Panc1 (cell line): ENCODE measurements at regions not wholly inside any gene's neighbourhood (a gene's known extent, or its start where the extent isn't known, plus 50 kb on each side); places are given as distances from the start of the nearest gene placed in this dataset.

Experiments
- ATAC-seq: fragments of 200-7000 bp; cut with Tn5 transposase; 2 replicates; pipeline ENCODE4 v1.9.1; 2020; ENCODE audit warnings: mild to moderate bottlenecking, moderate library complexity
- BruUV-seq: library from RNA; stranded (reverse); fragments of 400-500 nt; replicated peaks from 2 replicates; lab custom pipeline; 2021; lab: Mats Ljungman, UMichigan
- CTCF ChIA-PET: fragments of 300-600 bp; sonication (Branson Sonifier 250); formaldehyde crosslinking; loops from one replicate; lab custom pipeline; 2022; ENCODE audit warnings: antibody characterized with exemption; lab: Charles Lee
- POLR2A ChIA-PET: fragments of 300-600 bp; sonication (Branson Sonifier 250); formaldehyde crosslinking; loops from one replicate; lab custom pipeline; 2022; ENCODE audit warnings: antibody characterized with exemption; lab: Charles Lee
- DNase-seq: peaks from one replicate; pipeline ENCODE4 v3.0.0-alpha.2; 2010; ENCODE audit warnings: low read depth, low spot score
- H3K27ac ChIP-seq: 2 replicates; pipeline ENCODE4 v1.5.1; 2011; ENCODE audit warnings: mild to moderate bottlenecking, low read length, inconsistent platforms
- H3K27me3 ChIP-seq: fragments of 200-500 bp; sonication (Bioruptor generic); 2 replicates; pipeline ENCODE4 v1.6.0; 2014; ENCODE audit warnings: low read length, inconsistent platforms; ENCODE audit not compliant: control insufficient read depth, insufficient read depth
- H3K36me3 ChIP-seq: fragments of 200-500 bp; sonication (Bioruptor generic); 2 replicates; pipeline ENCODE4 v1.5.1; 2014; ENCODE audit warnings: inconsistent platforms, mild to moderate bottlenecking, low read length, moderate library complexity; ENCODE audit not compliant: control insufficient read depth, insufficient read depth
- H3K4me1 ChIP-seq: 2 replicates; pipeline ENCODE4 v1.5.1; 2011; ENCODE audit warnings: inconsistent platforms, mild to moderate bottlenecking, low read length, moderate library complexity; ENCODE audit not compliant: control insufficient read depth, insufficient read depth
- H3K4me3 ChIP-seq, 2 experiments: 2 replicates each; pipeline ENCODE4 v1.5.1; 2011 to 2012; ENCODE audit warnings: low read depth in 2 of 2, low read length in 2 of 2, mild to moderate bottlenecking in 2 of 2, inconsistent platforms in 1 of 2, moderate library complexity in 1 of 2
- H3K9me3 ChIP-seq: fragments of 200-500 bp; sonication (Bioruptor generic); 2 replicates; pipeline ENCODE4 v1.5.1; 2014; ENCODE audit warnings: low read depth, mild to moderate bottlenecking, inconsistent platforms, low read length, moderate library complexity; ENCODE audit not compliant: control insufficient read depth, insufficient read depth
- CTCF ChIP-seq: fragments of 450-650 bp; IDR thresholded peaks from 2 replicates; pipeline ENCODE4 v1.5.1; 2017; ENCODE audit warnings: mild to moderate bottlenecking
- POLR2AphosphoS5 ChIP-seq: IDR thresholded peaks from 2 replicates; pipeline ENCODE4 v1.6.1; 2012; ENCODE audit warnings: mild to moderate bottlenecking, low read depth, low read length, moderate library complexity
- REST ChIP-seq, 2 experiments: IDR thresholded peaks; 2 replicates each; pipeline ENCODE4 v1.6.1; 2011 to 2012; ENCODE audit warnings: low read depth in 2 of 2, control low read depth in 1 of 2, low read length in 1 of 2, mild to moderate bottlenecking in 1 of 2, moderate library complexity in 1 of 2; ENCODE audit not compliant: insufficient read depth in 1 of 2
- SIN3A ChIP-seq: IDR thresholded peaks from 2 replicates; pipeline ENCODE4 v1.6.1; 2012; ENCODE audit warnings: low read depth, mild to moderate bottlenecking, low read length, moderate library complexity, borderline replicate concordance; ENCODE audit not compliant: insufficient read depth
- TCF7L2 ChIP-seq: IDR thresholded peaks from 2 replicates; pipeline ENCODE4 v1.6.1; 2011; ENCODE audit warnings: mild to moderate bottlenecking, low read depth, low read length, inconsistent platforms
- in situ Hi-C: cut with HindIII; loops from 2 replicates; pipeline ENCODE4 v1.10.0; 2016; ENCODE audit warnings: low sequenced_read_pairs, low pct_unique_long_range_greater_than_20kb
- intact Hi-C: fragments of 100-400 bp; cut with micrococcal nuclease; formaldehyde crosslinking; loops from one replicate; pipeline ENCODE4 v1.10.0; 2022; ENCODE audit not compliant: unreplicated experiment

- H3K27ac ChIP-seq = no peak overlapping the region
- no peaks in the 10 kb centered on the region for H3K9me3 ChIP-seq
- no peak overlapping the region for H3K4me3 ChIP-seq
- BruUV-seq = no TSS peak
- intact Hi-C loops (no loop called here), in situ Hi-C loops (no loop called here)
- H3K4me1 ChIP-seq = no peaks in the 10 kb centered on the region
- DNase-seq (no peak), ATAC-seq (no peak)
- no peak for TF ChIP-seq CTCF
- no peak for TF ChIP-seq TCF7L2
- no peaks in the 10 kb centered on the region for H3K27me3 ChIP-seq
- no peaks in the 10 kb centered on the region for H3K36me3 ChIP-seq
- POLR2A ChIA-PET = no interaction called here
- CTCF ChIA-PET = no interaction called here
These were observed 1173.6 kb downstream of the KCNT2 start for GRCh38 chr1:195434566-195435203.

GRCh38 chr1:195430826-195431225 is 1177.4 kb downstream of the KCNT2 start:
- in situ Hi-C loops = no loop called here
- Histone ChIP-seq H3K9me3 (no peaks in the 10 kb centered on the region), H3K4me3 (no peak overlapping the region), H3K27me3 (no peaks in the 10 kb centered on the region), H3K36me3 (no peaks in the 10 kb centered on the region), H3K27ac (no peak overlapping the region), H3K4me1 (no peaks in the 10 kb centered on the region)
- DNase-seq = no peak
- TF ChIP-seq TCF7L2 = no peak
- TF ChIP-seq CTCF = no peak
- TF ChIP-seq REST (IDR thresholded peaks at IDR 0.05; ENCODE audit: insufficient read depth in 1 of 2, low read depth in 2 of 2, low read length in 1 of 2) = no peak
- TF ChIP-seq SIN3A = no peak
- TF ChIP-seq POLR2AphosphoS5 = no peak
- CTCF ChIA-PET = no interaction called here
- intact Hi-C loops = no loop called here
- BruUV-seq = no TSS peak
- POLR2A ChIA-PET = no interaction called here
- no peak for ATAC-seq
